Suprapubic skin (tissue), 4 donors: ENCODE measurements at regions not wholly inside any gene's neighbourhood (a gene's known extent, or its start where the extent isn't known, plus 50 kb on each side); places are given as distances from the start of the nearest gene placed in this dataset.

ENCODE experiments used
- CTCF ChIP-seq, 2 donors: fragments of 200-600 bp in 1 of 2; fragments of 450-650 bp in 1 of 2; sonication (generic) in 1 of 2; IDR thresholded peaks; one replicate each; pipeline ENCODE4 v1.5.1; 2016 to 2019; ENCODE audit warnings: antibody characterized with exemption in 2 of 2, mild to moderate bottlenecking in 1 of 2, moderate library complexity in 1 of 2
- EP300 ChIP-seq: sonication (generic); formaldehyde crosslinking; IDR thresholded peaks from one replicate; pipeline ENCODE4 v1.6.1; 2017; ENCODE audit warnings: antibody characterized with exemption
- POLR2A ChIP-seq, 2 donors: fragments of 450-650 bp; IDR thresholded peaks; one replicate each; pipeline ENCODE4 v1.6.1; 2017; ENCODE audit warnings: antibody characterized with exemption in 2 of 2, mild to moderate bottlenecking in 2 of 2, moderate library complexity in 2 of 2
- POLR2AphosphoS5 ChIP-seq, 3 donors: sonication (generic); formaldehyde crosslinking; IDR thresholded peaks; one replicate each; pipeline ENCODE4 v1.6.1; 2017; ENCODE audit warnings: antibody characterized with exemption in 3 of 3

GRCh38 chr9:95751520-95751790 lies 124.0 kb upstream of the ERCC6L2 start:
- no peak for TF ChIP-seq POLR2AphosphoS5 (IDR thresholded peaks at IDR 0.05)
- TF ChIP-seq EP300 = no peak
- TF ChIP-seq CTCF (IDR thresholded peaks at IDR 0.05) = no peak
- no peak for TF ChIP-seq POLR2A (IDR thresholded peaks at IDR 0.05)
